GM18861 (cell line): ENCODE measurements at regions not wholly inside any gene's neighbourhood (a gene's known extent, or its start where the extent isn't known, plus 50 kb on each side); places are given as distances from the start of the nearest gene placed in this dataset.
"Not testable (repeated sequence)": the region's sequence is repeated elsewhere in the genome, so short reads cannot be mapped to it uniquely, and the experiment has no call there.

ENCODE experiments used
- ATAC-seq: cut with Tn5 transposase; IDR thresholded peaks from one replicate; pipeline ENCODE4 v1.9.1; 2021; ENCODE audit not compliant: unreplicated experiment

- no peak for ATAC-seq
These were observed 256.2 kb downstream of the TAFA4 start for GRCh38 chr3:68676136-68676535.

DNA sequence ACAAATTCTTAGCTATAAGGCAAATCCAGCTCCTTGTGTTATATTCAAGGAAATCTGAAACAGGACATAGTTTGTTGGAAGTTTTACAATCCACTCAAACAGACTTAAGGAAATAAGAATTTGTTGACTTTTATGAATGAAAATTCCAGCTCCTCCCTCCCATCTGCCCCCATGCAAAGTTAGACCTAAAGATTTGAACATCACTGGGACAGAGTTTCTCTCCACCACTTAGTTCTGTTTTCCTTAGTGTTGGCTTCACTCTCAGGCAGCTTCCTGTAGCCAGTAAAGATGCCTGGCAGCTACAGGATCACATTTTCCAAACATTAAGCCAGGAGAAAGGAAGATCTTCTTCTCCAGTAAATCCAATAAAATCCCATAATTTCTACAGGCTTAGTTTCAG lies 265.0 kb downstream of the TAFA4 start:
- no peak for ATAC-seq

DNA sequence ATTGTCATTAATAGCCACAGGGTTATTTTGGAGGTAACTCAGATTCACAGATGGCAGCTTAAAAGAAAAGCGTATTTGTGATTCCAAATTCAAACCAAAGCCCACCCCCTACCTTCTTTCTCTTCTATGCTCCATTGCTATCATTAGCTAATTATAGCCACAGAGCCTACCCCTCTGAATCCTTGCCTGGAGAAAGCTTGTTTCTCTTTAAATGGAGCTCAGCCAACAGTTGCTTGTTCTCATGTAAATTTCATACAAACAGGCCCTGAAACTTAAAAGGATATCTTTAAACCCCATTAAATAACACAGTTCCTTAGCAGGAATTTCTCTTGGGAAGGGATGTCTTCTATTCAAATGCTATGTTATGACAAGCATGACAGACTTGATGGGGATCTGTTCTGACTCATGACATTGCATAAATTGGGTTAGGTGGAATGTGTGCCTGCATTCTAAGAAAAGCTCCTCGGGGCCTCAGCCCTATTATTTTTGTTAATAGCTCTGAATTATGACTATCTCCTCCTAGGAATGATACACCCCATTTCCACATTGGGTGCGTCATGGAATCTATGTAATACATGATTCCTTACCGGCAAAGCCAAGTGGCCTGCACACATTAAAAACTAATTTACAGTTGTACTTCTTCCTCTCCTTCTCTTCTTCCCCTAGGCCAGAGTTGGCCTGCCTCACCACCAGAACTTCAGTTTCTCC lies 265.8 kb downstream of the TAFA4 start:
- ATAC-seq, result no peak

DNA sequence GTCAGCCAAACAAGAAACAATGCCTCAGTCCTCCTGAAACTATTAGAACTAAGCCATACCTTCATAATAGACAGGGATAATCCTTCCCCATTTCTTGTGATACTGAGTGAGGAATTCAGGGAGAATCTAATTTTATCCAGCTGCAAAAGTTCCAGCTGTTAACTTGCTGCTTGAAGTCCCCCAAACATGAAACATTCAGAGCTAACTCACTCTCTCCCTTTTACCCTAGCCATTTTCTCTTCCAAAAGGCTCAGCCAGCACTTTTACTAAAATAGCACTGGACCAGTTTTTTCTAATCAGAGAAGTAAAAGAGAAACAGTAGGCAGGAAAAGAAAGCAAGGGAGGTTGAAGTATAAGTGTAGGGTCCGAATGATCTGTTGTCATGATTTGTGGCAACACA lies 268.1 kb downstream of the TAFA4 start:
- ATAC-seq, result no peak

DNA sequence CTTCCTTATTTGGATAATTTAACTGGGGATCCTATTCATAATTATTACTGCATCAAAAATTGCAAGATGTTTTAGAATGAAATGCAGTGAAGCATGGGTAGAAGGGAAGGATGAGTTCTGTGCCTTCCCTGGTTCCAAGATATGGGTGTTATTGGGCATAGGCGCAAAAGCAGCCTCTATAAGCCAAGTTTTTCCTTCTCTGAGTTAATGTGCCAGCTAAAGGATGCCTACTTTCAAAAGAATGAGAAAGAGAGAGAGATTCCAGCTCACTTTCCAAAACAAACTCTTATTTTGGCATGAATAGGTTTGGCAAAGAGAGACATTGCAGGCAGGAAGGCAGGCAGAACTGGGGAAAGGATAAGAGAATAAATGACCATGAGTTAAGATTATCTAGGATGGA lies 270.2 kb downstream of the TAFA4 start:
- no peak for ATAC-seq

- not testable (repeated sequence) for ATAC-seq
These were observed 281.7 kb downstream of the TAFA4 start for GRCh38 chr3:68650657-68651056.

- ATAC-seq, result no peak
These were observed 283.9 kb downstream of the TAFA4 start for GRCh38 chr3:68648494-68648893.

- ATAC-seq, result no peak
These were observed 300.3 kb downstream of the TAFA4 start for GRCh38 chr3:68631850-68632545.

DNA sequence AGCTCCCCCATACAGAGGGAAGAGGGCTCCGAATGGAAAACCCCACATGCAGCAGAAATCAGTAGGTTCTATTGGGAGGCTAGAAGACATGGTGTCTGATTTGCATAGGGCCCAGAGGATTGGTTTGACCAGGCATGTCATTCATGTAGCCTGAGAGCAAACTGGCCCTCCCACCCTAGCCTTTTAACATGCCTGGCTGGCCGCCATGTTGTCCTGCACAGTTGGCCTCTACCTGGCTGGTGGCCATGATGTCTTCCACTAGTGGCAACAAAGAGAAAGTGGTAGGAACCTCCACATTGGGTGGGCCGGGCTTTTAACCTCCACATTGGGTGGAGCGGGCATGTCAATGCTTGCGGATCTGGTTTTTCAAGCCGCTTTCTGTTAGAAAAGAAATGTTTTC lies 312.1 kb downstream of the TAFA4 start:
- no peak for ATAC-seq

- ATAC-seq, result no peak
These were observed 318.3 kb downstream of the TAFA4 start for GRCh38 chr3:68614087-68614486.

GRCh38 chr3:68571321-68571720 lies 361.0 kb downstream of the TAFA4 start:
- ATAC-seq, result no peak

- no peak for ATAC-seq
These were observed 371.6 kb downstream of the TAFA4 start for GRCh38 chr3:68560728-68561127.

GRCh38 chr3:68535782-68536181 lies 396.6 kb downstream of the TAFA4 start:
- no peak for ATAC-seq

GRCh38 chr3:68523330-68523729 lies 409.0 kb downstream of the TAFA4 start:
- no peak for ATAC-seq

GRCh38 chr3:68515237-68515636 lies 417.1 kb downstream of the TAFA4 start:
- no peak for ATAC-seq

- ATAC-seq, result no peak
These were observed 428.1 kb downstream of the TAFA4 start for GRCh38 chr3:68504201-68504600.

DNA sequence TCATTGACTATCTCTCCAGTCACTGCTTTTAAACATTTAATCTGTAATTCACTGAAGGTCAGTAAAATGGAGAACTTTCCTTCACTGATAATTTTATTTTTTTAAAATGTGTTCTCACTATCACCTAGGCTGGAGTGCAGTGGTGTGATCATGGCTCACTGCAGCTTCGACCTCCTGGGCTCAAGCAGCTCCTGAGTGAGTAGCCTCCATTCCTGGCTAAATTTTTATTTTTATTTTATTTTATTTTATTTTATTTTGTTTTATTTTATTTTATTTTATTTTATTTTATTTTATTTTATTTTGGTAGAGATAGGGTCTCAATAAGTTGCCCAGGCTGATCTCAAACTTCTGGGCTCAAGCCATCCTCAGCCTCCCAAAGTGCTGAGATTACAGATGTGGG lies 446.5 kb downstream of the TAFA4 start:
- not testable (repeated sequence) for ATAC-seq

GRCh38 chr3:68485051-68485450 lies 447.3 kb downstream of the TAFA4 start:
- no peak for ATAC-seq

GRCh38 chr3:68483601-68484000 lies 448.7 kb downstream of the TAFA4 start:
- no peak for ATAC-seq

DNA sequence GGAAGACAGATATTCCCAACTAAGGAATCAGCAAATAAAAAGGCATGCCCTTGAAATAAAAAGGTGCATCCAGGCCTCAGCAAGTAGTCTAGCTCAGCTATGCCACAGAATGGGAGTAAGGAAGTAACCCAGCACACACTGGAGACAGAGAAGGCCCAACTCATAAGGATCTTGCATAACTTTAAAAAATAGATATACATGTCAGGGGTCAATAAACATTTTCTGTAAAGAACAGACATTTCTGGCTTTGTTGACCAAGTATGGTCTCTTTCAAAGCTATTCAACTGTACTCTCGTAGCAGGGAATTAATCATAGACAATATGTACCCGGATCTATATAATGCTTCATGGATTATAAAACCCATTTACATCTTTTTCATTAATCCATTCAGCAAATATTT lies 449.3 kb downstream of the TAFA4 start:
- ATAC-seq, result no peak

DNA sequence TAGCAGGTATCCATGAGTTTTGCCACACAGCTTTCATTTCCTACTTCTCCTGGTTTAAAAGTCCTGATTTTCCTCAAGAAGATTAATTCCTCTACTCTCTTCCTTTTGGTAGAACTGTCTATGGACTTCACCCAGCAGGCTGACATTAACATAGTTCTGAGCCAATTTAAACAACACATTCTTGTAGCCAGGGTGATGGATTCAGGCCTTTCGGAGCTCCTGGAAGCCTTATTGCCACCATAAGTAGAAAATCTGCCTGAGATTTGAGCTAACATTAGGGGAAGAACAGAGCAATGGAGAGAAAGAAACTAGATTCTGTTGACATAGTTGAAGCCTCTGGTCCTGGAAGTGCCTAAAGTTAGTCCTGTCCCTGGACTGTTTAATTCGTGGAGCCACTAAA lies 449.8 kb downstream of the TAFA4 start:
- ATAC-seq, result no peak

DNA sequence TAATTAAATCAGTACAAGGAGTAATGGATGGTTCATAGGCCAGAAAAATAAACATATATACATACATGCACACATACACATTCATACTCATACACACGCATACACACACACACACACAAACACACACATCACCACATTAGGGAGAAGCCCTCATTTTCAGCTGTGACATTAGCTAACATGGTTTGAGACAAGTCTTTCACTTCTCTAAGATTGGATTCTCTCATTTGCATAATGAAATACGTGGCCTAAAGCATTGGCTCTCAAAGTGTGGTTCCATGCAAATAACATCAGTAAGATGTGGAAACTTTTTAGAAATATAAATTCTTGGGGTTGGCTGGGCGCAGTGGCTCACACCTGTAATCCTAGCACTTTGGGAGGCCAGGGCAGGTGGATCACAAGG lies 452.6 kb downstream of the TAFA4 start:
- no peak for ATAC-seq
